Ureter (tissue), 1 donor: ENCODE measurements at regions not wholly inside any gene's neighbourhood (a gene's known extent, or its start where the extent isn't known, plus 50 kb on each side); places are given as distances from the start of the nearest gene placed in this dataset.
"Not testable (repeated sequence)": the region's sequence is repeated elsewhere in the genome, so short reads cannot be mapped to it uniquely, and the experiment has no call there.

Experiments used
- DNase-seq: peaks from one replicate; pipeline ENCODE4 v3.0.0-alpha.2; 2020; ENCODE audit warnings: low spot score
- donor health status: DM: yes; HTN: yes; CAD: no.

GRCh38 chr2:59183070-59183469 lies 941.9 kb upstream of the FANCL start:
- no peak for DNase-seq

GRCh38 chr2:59182249-59182648 lies 941.1 kb upstream of the FANCL start:
- no peak for DNase-seq

GRCh38 chr2:59181347-59181746 lies 940.2 kb upstream of the FANCL start:
- DNase-seq = no peak

GRCh38 chr2:59180621-59181020 lies 939.5 kb upstream of the FANCL start:
- DNase-seq = no peak

GRCh38 chr2:59180111-59180510 lies 939.0 kb upstream of the FANCL start:
- DNase-seq = no peak

GRCh38 chr2:59177748-59178147 lies 936.6 kb upstream of the FANCL start:
- DNase-seq = no peak

GRCh38 chr2:59176737-59177136 lies 935.6 kb upstream of the FANCL start:
- no peak for DNase-seq

GRCh38 chr2:59174536-59175243 lies 933.6 kb upstream of the FANCL start:
- DNase-seq = no peak

GRCh38 chr2:59173325-59173724 lies 932.2 kb upstream of the FANCL start:
- no peak for DNase-seq

GRCh38 chr2:59171019-59171418 lies 929.9 kb upstream of the FANCL start:
- DNase-seq = no peak

- DNase-seq = no peak
Observed at GRCh38 chr2:59168766-59169165, 927.6 kb upstream of the FANCL start.

- no peak for DNase-seq
Observed at GRCh38 chr2:59167514-59167913, 926.4 kb upstream of the FANCL start.

GRCh38 chr2:59157908-59158307 lies 916.8 kb upstream of the FANCL start:
- DNase-seq = not testable (repeated sequence)

GRCh38 chr2:59151805-59152204 lies 910.7 kb upstream of the FANCL start:
- DNase-seq = no peak

GRCh38 chr2:59150217-59150849 lies 909.2 kb upstream of the FANCL start:
- no peak for DNase-seq

GRCh38 chr2:59149271-59149670 lies 908.1 kb upstream of the FANCL start:
- no peak for DNase-seq

- DNase-seq = no peak
Observed at GRCh38 chr2:59112258-59112657, 871.1 kb upstream of the FANCL start.

- DNase-seq = no peak
Observed at GRCh38 chr2:59096973-59097372, 855.8 kb upstream of the FANCL start.

GRCh38 chr2:59093571-59093970 lies 852.4 kb upstream of the FANCL start:
- no peak for DNase-seq

- DNase-seq = no peak
Observed at GRCh38 chr2:59084326-59084725, 843.2 kb upstream of the FANCL start.

GRCh38 chr2:59083075-59083828 lies 842.1 kb upstream of the FANCL start:
- DNase-seq = no peak

GRCh38 chr2:59082657-59083056 lies 841.5 kb upstream of the FANCL start:
- DNase-seq = no peak
